Right ventricle myocardium superior (tissue), 1 donor: ENCODE measurements at regions not wholly inside any gene's neighbourhood (a gene's known extent, or its start where the extent isn't known, plus 50 kb on each side); places are given as distances from the start of the nearest gene placed in this dataset.
A peak's percentile ranks its signal among the peaks of the same experiment; 100 is the strongest.
"Not testable (repeated sequence)": the region's sequence is repeated elsewhere in the genome, so short reads cannot be mapped to it uniquely, and the experiment has no call there.

Experiments
- ATAC-seq: fragments of 200-7000 bp; cut with Tn5 transposase; one replicate; pipeline ENCODE4 v1.9.1; 2020; ENCODE audit warnings: mild to moderate bottlenecking; ENCODE audit not compliant: poor library complexity
- DNase-seq: peaks from one replicate; pipeline ENCODE4 v3.0.0-alpha.2; 2020
- intact Hi-C: fragments of 100-400 bp; cut with DNase I; formaldehyde crosslinking; loops from one replicate; pipeline ENCODE4 v1.11.2; 2022
- donor health status: DM: no; HTN: yes; CAD: no; lungs with severe emphysema.

DNA sequence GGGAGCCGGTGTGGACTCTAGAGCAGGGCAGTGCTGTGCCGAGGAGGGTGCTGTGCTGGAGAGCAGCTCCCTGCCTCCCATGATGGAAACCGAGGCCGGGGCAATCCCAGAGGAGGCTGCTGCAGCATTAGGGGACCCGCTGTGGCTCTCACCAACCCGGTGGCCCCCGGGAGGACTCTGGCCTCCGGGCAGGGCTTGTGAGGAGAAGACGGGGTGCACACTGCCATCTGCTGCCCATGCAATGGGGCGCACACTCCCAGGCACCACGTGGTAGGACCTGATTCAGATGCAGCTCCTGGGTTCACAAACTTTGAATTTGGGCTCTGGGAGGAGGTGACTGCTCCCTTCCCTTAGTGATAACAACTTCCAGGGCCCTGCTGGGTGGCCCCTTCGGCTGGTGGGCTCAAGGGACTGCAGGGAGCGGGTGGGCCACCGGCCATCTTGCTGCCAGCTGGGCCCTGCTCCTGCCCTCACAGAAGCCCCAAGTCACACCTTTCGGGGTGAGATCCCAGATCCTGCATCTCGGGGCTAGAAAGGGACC, 93.8 kb upstream of the FGF3 start:
- intact Hi-C loops = no loop called here
- ATAC-seq (no peak), DNase-seq (peak; percentile 38)

DNA sequence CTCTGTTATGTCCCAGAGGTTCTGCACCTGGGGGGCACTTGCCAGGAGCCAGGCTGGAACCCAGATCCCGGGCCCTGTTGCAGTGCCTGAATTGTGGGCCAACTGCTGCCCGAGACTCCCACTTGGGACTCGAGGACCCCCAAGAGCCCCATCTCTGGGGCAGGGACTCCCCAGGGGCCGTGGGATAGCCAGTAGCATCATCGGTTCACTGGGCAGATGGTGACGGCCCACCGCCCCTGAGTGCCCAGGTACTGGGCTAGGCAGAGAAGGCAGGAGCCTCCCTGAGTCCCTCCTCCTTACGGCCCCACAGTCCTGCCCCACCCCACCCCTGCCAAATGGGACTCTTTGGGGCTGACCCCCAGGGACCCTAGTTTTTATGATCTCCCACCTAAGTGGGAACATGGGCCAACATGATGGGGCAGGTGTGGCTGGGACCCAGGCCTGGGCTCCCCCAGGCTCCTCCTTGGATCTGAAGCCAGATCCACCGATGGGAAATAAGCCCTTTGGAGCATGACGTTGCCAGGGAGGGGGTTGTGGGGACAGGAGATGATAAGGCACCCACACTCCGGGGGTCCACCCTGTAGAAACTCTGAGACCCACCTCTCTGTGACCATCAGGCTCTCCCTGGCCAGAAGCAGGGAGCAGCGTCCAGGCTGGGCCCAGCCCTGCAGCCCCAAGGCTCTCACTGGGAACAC, 94.5 kb upstream of the FGF3 start:
- ATAC-seq (no peak), DNase-seq (peak; percentile 30)
- intact Hi-C loops = no loop called here

DNA sequence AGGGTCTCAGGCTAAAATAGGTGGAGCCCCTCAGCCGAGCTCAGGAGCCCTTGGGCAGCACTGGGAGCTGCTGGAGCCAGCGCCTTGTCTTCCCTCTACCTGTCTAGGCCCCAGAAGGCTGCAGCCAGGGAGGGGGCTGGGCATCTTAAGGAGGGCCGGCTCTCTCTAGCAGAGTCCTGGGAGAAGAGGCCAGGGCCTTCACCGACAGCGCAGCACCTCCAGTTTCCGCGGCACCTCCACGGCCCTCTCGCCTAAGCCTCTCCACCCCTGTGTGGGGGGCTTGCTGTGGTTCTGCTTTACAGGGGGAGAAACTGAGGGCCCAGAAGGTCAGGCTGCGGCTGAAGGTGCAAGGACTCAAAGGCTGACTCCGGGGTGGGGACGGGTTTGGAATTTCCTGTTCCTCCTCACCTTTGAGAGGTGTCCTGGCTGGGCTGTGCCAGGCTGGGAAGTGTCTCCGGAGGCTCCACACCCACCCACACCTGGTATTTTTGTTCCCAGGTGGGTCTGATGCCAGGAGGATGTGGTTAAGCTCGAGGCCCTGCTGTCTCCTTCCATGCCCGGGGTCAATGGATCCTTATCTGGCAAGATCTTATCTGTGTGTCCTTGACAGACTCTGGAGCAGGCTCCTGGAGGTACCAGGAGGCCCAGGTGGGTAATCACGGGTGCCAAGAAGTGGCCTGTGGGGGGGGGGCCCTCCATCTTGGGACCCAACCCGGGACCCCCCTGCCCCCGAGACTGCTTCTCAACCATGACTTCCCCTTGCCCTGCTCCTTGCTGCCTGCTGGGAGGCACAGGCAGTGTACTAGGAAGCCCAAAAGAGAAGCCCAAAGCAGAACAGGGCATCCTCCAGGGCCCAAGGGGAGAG, 95.3 kb upstream of the FGF3 start:
- intact Hi-C loops = no loop called here
- ATAC-seq (no peak), DNase-seq (peak; percentile 33)

DNA sequence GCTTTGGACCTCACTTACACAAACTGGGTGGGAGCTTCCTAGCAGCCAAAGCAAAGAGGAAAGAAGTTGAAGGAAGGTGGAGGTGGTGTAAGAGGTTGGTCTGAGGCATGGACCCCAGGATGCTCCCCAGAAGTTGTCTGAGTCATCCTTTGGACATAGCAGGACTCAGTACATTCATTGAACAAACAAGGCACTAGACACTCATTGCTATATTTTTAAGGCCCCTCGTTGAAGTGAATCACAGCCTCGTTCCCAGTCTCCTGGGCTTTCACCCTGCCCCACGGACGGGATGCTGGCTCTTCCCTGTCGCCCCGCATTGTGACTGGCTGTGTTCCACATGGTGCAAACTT, 95.9 kb upstream of the FGF3 start:
- intact Hi-C loops = no loop called here

DNA sequence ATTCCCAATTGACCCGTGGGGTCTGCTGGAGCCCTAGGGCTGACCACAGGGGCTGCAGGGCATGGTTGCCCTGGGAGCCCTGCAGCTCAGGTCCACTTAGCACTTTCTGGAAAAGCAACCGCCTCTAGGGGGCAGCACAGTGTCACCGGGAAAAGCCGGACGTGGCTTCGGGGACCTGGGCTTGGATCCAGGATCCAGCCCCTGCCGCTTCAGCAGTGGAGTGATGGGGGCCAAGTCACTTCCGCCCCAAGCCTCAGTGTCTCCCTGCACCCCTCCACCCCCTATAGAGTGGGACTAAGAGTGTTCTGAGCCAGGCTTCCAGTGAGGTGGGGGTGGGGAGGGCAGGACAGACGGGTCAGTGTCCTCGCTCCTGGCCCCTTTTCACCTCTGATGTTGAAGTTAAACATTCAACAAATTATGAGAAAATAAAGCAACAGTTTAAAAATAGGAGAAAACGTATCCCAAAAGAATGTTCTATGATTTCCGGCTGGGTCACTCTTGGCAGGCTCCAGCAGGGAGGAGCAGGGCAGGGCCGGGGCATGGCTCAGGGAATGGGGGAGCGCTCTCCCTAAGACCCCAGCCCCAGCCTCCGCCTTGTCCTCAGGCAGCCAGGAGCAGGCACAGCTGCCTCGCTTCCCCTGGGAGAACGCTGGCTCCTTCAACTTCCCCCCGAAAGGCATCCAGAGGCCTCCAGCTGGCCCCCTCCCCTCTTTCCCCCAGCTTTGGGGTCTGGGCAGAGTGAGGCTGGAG, 96.5 kb upstream of the FGF3 start:
- peak; percentile 49 for ATAC-seq
- DNase-seq = peak; percentile 89
- intact Hi-C loops = no loop called here

More for the DNA sequence above, 95.9 kb upstream of the FGF3 start:
- ATAC-seq = no peak
- no peak for DNase-seq

DNA sequence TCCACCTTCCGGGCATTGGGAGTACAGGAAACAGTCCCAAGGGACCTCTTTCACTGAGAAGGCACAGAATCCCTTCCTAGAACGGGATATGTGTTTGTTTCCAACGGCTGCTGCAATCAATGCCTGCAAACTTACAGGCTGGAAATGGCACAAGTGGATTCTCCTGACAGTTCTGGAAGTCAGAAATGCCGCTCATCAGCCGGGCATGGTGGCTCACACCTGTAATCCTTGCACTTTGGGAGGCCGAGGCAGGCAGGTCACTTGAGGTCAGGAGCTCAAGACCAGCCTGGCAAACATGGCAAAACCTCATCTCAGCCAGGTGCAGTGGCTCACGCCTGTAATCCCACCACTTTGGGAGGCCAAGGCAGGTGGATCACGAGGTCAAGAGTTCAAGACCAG, 97.0 kb upstream of the FGF3 start:
- ATAC-seq, intact Hi-C loops: not testable (repeated sequence)
- DNase-seq = peak; percentile 18

DNA sequence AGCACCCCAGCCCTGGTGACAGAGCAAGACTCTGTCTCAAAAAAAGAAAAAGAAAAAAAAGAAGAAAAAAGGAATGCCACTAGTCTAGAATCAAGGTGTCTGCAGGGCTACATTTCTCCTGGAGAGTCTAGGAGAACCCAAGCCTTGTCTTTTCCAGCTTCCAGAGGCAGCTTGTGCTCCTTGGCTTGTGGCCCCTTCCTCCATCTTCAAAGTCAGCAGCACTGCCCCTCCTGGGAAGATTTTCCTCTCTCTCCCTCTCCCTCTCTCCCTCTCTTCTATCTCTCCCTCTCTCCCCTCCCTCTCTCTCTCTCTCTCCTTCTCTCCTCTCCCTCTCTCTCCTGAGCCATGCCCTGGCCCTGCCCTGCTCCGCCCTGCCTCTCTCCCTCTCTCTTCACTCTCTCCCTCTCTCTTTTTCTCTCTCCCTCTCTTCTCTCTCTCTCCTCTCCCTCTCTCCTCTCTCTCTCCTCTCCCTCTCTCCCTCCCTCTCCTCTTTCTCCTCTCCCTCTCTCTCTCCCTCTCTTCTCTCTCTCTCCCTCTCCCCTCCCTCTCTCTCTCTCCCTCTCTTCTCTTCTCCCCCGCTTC, 97.7 kb upstream of the FGF3 start:
- intact Hi-C loops = no loop called here
- DNase-seq (peak; percentile 2), ATAC-seq (no peak)

DNA sequence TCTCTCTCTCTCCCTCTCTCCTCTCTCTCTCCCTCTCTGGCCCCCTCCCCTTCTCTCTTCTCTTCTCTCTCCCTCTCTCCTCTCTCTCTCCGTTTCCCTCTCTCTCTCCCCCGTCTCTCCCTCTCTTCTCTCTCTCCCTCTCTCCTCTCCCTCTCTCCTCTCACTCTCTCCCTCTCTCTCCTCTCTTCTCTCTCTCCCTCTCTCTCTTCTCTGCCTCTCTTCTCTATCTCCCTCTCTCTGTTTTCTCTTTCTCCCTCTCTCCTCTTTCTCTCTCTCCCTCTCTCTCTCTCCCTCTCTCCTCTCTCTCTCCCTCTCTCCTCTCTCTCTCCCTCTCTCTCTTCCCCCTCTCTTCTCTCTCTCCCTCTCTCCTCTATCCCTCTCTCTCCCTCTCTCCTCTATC, 98.3 kb upstream of the FGF3 start:
- no peak for ATAC-seq
- intact Hi-C loops = no loop called here
- DNase-seq = no peak

DNA sequence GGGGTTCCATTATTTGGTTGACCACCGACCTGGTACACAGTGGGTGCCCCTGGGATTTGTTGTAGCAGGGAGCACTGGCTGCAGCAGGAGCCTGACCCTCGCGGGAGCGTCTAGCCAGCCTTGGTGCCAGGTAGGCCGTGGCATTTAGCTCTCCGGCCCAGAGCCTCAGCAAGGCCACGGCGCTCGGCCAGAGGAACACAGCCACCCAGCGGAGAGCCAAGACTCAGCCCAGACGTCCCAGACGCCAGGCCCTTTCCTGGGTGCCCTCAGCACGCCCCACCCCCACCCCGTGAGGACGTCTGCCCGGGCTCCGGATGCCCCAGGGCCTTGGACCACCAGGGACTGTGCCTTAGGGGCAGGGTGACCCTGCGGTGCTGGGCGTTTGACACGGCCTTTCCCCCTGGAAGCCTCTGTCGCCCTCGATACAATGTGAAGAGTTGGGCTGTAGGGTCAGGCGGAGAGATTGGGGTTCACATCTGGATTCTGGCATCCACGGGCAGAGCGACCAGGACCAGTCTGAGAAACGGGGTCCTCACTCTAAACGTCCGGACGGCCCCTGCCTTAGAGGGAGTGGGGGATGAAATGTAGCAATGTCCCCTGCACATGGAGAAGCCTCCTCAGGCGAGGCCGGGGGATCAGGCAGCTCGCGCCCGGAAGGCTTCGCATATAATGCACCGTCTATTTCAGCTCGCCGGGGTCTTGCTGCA, 99.2 kb upstream of the FGF3 start:
- ATAC-seq (peak; percentile 79), DNase-seq (peak; percentile 72)
- intact Hi-C loops = loop anchor here (2.0 kb wide), 1 partner anchor 272 kb away; no protein-coding TSS in a partner anchor

DNA sequence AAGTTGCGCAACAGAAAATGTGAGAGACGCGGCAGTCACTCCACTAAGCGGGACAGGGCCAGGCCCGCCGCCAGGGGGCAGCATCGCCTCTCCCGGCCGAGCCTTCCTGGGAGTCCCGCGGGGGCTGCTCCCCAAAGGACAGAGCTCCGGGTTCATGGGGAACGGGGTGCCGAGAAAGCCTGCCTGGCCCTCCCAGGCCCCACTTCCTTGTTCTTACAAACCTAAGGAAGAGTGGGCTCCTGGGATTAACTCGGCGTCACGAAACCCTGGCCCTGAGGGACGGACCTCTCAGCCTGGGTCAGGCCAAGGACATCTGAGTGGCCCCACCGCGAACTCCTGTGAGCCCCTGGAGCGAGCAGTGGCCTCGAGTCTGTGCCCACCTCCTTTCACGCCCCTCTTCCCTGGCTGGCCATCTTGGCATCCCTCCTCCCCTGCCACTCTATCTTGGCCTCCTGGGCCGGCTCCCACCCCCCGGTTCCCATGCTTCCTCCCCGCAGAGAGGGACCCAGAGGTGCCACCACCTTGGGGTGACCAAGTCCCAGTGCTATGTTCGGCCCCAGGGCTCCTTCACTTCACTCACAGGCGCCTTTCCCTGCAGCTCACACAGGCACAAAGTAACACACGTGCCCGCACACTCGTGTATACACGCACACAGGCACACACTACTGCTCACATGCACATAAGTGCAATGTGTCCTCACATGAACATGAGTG, 99.9 kb upstream of the FGF3 start:
- intact Hi-C loops = loop anchor here (2.0 kb wide), 1 partner anchor 272 kb away; no protein-coding TSS in a partner anchor
- peak; percentile 88 for ATAC-seq

DNA sequence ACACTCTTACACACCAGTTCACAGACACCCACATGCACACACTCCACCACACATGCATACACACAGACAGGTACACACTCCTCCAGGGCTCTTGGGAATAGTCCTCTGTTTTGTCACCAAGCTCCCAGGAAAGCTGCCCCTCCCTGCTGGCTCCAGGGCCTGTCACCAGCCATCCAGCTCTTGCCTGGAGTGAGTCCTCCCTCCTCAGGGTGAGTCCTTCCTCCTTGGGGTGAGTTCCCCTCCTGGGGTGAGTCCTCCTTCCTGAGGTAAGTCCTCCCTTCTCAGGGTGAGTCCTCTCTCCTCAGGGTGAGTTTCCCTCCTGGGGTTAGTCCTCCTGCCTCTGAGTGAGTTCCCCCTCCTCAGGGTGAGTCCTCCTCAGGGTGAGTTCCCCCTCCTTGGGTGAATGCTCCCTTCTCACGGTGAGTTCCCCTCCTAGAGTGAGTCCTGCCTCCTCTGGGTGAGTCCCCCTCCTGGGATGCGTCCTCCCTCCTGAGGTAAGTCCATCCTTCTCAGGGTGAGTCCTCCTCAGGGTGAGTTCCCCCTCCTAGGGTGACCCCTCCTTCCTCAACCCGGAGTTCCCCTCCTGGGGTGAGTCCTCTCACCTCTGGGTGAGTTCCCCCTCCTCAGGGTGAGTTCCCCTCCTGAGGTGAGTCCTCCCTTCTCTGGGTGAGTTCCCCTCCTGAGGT, 100.6 kb upstream of the FGF3 start:
- intact Hi-C loops = loop anchor here (2.0 to 10.0 kb wide), 2 partner anchors 155 to 271 kb away; partner anchors contain the start of gene ANO1
- DNase-seq (no peak), ATAC-seq (no peak)

More for the DNA sequence above, 99.9 kb upstream of the FGF3 start:
- peak; percentile 88 for DNase-seq

DNA sequence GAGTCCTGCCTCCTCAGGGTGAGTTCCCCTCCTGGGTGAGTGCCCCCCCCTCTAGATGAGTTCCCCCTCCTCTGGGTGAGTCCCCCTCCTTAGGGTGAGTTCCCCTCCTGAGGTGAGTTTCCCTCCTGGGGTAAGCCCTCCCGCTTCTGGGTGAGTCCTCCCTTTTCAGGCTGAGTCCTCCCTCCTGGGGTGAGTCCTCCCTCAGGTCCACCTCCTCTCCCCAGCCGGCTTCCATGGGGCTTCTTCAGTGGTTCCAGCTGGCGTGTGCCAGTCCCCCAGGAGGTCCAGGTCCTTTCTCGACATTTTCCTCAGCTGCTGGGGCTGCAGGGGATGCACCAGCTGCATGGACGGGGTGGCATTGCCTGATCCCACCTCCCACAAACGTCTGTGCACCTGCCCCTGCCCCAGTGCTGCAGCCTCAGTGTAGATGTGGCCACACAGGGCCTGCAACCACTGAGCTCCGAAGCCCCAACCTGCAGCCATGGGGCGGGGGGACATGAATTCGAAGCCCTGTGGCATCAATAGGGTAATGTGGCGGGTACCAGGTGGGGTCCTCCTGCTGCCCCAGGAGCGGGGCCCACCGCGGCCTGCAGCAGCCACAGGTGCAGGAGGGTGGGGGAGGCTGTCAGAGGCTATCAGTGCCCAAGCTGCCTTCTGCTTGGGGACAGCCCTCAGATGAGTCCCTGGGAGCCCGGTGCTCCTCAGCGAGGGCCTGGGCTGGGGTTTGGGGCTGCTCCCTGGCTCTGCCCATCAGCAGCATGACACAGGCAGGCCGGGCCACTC, 101.3 kb upstream of the FGF3 start:
- intact Hi-C loops = loop anchor here (10.0 kb wide), 1 partner anchor 154 kb away; the partner anchor contains the start of gene ANO1
- no peak for ATAC-seq

DNA sequence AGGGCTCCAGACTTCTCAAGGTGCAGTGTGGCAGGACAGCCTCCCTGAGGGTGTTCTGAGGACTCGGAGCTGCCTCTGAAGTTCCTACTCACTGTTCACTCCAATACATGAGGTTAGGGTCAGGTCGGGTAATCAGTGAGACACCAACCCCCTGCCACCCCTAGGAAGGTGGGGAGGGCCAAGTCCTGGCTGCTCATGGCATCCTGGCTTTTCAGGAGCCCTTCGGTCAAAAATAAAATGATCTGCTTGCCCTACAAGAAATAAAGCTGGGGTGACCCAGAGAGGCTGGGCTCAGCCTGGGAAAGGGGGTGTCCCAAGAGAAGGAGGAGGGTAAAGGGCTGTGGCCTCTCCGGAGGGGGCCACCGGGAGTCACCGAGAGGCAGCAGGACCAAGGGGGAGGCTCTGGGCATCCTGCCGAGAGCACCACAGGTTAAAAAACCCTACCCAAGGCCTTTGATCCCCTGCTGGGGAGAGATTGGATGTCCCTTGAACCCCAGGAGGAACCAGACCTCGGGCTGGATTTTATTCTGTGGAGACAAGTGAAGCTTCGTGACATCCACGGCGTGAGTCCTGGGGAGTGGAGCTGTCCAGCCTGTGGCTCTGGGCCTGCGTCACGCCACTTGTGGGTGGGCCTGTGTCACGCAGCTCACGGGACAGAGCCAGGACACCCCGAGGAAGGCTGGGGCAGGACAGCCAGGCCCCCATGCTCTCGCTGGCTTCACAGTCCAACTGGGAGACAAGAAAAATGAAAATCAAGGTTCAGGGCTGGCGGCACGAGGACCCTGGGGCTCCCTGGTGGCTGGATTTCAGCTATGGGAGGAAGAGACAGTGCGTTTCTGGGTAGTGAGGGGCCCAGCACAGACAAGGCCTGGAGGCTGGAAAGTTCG, 102.2 kb upstream of the FGF3 start:
- intact Hi-C loops = loop anchor here (10.0 kb wide), 1 partner anchor 153 kb away; the partner anchor contains the start of gene ANO1
- no peak for ATAC-seq
- no peak for DNase-seq

More for the DNA sequence above, 101.3 kb upstream of the FGF3 start:
- DNase-seq = peak; percentile 39

DNA sequence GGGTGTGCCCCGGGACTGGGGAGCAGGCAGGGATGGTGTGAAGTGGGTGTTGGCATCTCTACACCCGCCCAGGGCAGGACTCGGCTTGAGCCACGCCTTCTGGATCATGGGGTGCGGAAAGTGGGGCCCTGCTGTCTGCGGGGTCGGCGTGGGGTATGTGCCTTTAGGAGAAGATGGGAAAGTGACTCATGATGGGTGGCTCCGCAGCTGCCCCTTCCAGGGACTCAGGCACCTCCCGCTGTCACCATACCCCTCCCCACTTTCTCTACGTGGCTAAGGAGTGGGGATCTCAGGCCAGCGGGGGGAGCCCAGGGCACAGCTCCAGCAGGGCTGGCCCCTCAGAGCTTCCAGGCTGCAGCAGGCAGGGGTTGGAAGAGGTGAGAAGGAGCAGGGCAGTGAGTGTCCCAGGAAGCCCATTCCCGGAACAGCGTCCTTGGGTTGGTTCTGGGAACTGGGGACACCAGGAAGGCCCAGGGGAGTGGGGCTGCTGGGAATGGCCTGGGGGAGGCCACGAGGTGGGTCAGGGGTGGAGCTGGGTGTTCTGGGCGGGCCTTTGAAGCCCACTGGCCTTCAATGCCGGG, 102.9 kb upstream of the FGF3 start:
- DNase-seq (no peak), ATAC-seq (no peak)
- intact Hi-C loops = loop anchor here (10.0 kb wide), 1 partner anchor 153 kb away; the partner anchor contains the start of gene ANO1
